B cell (primary cell): ENCODE measurements at regions not wholly inside any gene's neighbourhood (a gene's known extent, or its start where the extent isn't known, plus 50 kb on each side); places are given as distances from the start of the nearest gene placed in this dataset.
"Not testable (repeated sequence)": the region's sequence is repeated elsewhere in the genome, so short reads cannot be mapped to it uniquely, and the experiment has no call there.

Experiments used
- ATAC-seq: fragments of 200-7000 bp; cut with Tn5 transposase; one replicate; pipeline ENCODE4 v1.10.0; 2021; ENCODE audit warnings: low read depth, mild to moderate bottlenecking, moderate number of reproducible peaks, moderate library complexity
- CTCF ChIA-PET: fragments of 350-600 bp; sonication (Branson Sonifier 250); formaldehyde crosslinking; loops from one replicate; lab custom pipeline; 2021; ENCODE audit warnings: antibody characterized with exemption, inconsistent platforms; lab: Charles Lee
- POLR2A ChIA-PET: fragments of 350-600 bp; sonication (Branson Sonifier 250); formaldehyde crosslinking; loops from one replicate; lab custom pipeline; 2021; ENCODE audit warnings: antibody characterized with exemption; lab: Charles Lee
- DNase-seq: peaks from one replicate; pipeline ENCODE4 v3.0.0; 2013
- H2AFZ ChIP-seq: 2 replicates; pipeline ENCODE4 v1.6.1; 2012; ENCODE audit warnings: mild to moderate bottlenecking, low read depth, low read length; ENCODE audit not compliant: insufficient read depth, poor library complexity, severe bottlenecking
- H3K27ac ChIP-seq, 2 donors: 1 replicate in 1 of 2; 2 replicates in 1 of 2; pipeline ENCODE4 v1.5.1; 2012 to 2013; ENCODE audit warnings: low read length in 2 of 2, mild to moderate bottlenecking in 2 of 2, moderate library complexity in 1 of 2
- H3K27me3 ChIP-seq, 4 experiments: fragments of 200-600 bp in 1 of 4; sonication (generic) in 1 of 4; replicated peaks in 1 of 4; 1 replicate in 2 of 4; 2 replicates in 2 of 4; pipeline versions ENCODE4 v1.6.1 to v1.7.0; 2013 to 2016; ENCODE audit warnings: low read length in 3 of 4, mild to moderate bottlenecking in 2 of 4, mixed read lengths in 1 of 4, moderate library complexity in 1 of 4; ENCODE audit not compliant: insufficient read depth in 4 of 4, control insufficient read depth in 3 of 4; ENCODE audit errors: control extremely low read depth in 1 of 4
- H3K36me3 ChIP-seq, 2 experiments: replicated peaks in 1 of 2; 1 replicate in 1 of 2; 2 replicates in 1 of 2; pipeline versions ENCODE4 v1.6.1 to v1.7.1; 2013; ENCODE audit warnings: low read length in 1 of 2; ENCODE audit not compliant: insufficient read depth in 2 of 2, control insufficient read depth in 1 of 2; ENCODE audit errors: control extremely low read depth in 1 of 2, extremely low read depth in 1 of 2
- H3K4me1 ChIP-seq, 2 donors: fragments of 200-600 bp in 1 of 2; sonication (generic) in 1 of 2; 1 replicate in 1 of 2; 2 replicates in 1 of 2; pipeline versions ENCODE4 v1.5.1 to v1.6.1; 2013 to 2017; ENCODE audit warnings: low read length in 2 of 2; ENCODE audit not compliant: control insufficient read depth in 2 of 2, insufficient read depth in 2 of 2
- H3K4me2 ChIP-seq: replicated peaks from 2 replicates; pipeline ENCODE3; 2012; ENCODE audit warnings: mild to moderate bottlenecking, low read depth, low read length; ENCODE audit not compliant: poor library complexity, severe bottlenecking
- H3K4me3 ChIP-seq, 5 experiments: fragments of 200-600 bp in 1 of 5; sonication (generic) in 1 of 5; 1 replicate in 3 of 5; 2 replicates in 2 of 5; pipeline versions ENCODE4 v1.5.1 to v1.7.0; 2011 to 2016; ENCODE audit warnings: low read length in 4 of 5, mild to moderate bottlenecking in 4 of 5, low read depth in 2 of 5, control low read depth in 1 of 5, moderate library complexity in 1 of 5; ENCODE audit not compliant: insufficient read depth in 1 of 5; ENCODE audit errors: control extremely low read depth in 1 of 5, extremely low read depth in 1 of 5
- H3K79me2 ChIP-seq: fragments of 200-600 bp; sonication (generic); one replicate; pipeline ENCODE4 v1.6.0; 2016; ENCODE audit warnings: low read length; ENCODE audit not compliant: control insufficient read depth, insufficient read depth
- H3K9ac ChIP-seq: fragments of 200-600 bp; sonication (generic); 2 replicates; pipeline ENCODE4 v1.6.1; 2017; ENCODE audit warnings: mild to moderate bottlenecking, low read length, moderate library complexity
- H3K9me3 ChIP-seq, 3 donors: one replicate each; pipeline versions ENCODE4 v1.6.1 to v1.7.1; 2013; ENCODE audit warnings: low read length in 2 of 3; ENCODE audit not compliant: control insufficient read depth in 2 of 3, insufficient read depth in 1 of 3; ENCODE audit errors: control extremely low read depth in 1 of 3
- H4K20me1 ChIP-seq: 2 replicates; pipeline ENCODE4 v1.6.0; 2012; ENCODE audit warnings: mild to moderate bottlenecking, low read length; ENCODE audit not compliant: insufficient read depth, control insufficient read depth, poor library complexity, severe bottlenecking
- H3K27ac Mint-ChIP-seq: one replicate; pipeline ENCODE4 v1.8.0; 2021; ENCODE audit warnings: mixed read lengths
- H3K27me3 Mint-ChIP-seq: one replicate; pipeline ENCODE4 v1.8.0; 2021; ENCODE audit warnings: mixed read lengths
- H3K4me1 Mint-ChIP-seq: one replicate; pipeline ENCODE4 v1.8.0; 2021; ENCODE audit warnings: mixed read lengths
- H3K4me3 Mint-ChIP-seq: one replicate; pipeline ENCODE4 v1.8.0; 2021; ENCODE audit warnings: mixed read lengths
- H3K9me3 Mint-ChIP-seq: one replicate; pipeline ENCODE4 v1.8.0; 2022; ENCODE audit warnings: mixed read lengths; ENCODE audit not compliant: insufficient read depth
- EZH2 ChIP-seq: IDR thresholded peaks from 2 replicates; pipeline ENCODE4 v1.6.1; 2012; ENCODE audit warnings: borderline replicate concordance, low read depth, mild to moderate bottlenecking, moderate library complexity, low read length; ENCODE audit not compliant: insufficient read depth, poor library complexity, severe bottlenecking
- WGBS: methylation state at CpG from one replicate; pipeline ENCODE4 v1.1.5; 2013; ENCODE audit warnings: missing lambda C conversion rate; ENCODE audit not compliant: insufficient coverage; 5-methylcytosine and 5-hydroxymethylcytosine counted together
- intact Hi-C: fragments of 100-400 bp; cut with micrococcal nuclease; formaldehyde crosslinking; loops from one replicate; pipeline ENCODE4 v1.10.0; 2022
- TF ChIP-seq, protein P1 (sequence below): fragments of 200-600 bp; IDR thresholded peaks from one replicate; pipeline ENCODE4 v1.8.0; 2022; ENCODE audit warnings: antibody characterized with exemption, mild to moderate bottlenecking

DNA sequence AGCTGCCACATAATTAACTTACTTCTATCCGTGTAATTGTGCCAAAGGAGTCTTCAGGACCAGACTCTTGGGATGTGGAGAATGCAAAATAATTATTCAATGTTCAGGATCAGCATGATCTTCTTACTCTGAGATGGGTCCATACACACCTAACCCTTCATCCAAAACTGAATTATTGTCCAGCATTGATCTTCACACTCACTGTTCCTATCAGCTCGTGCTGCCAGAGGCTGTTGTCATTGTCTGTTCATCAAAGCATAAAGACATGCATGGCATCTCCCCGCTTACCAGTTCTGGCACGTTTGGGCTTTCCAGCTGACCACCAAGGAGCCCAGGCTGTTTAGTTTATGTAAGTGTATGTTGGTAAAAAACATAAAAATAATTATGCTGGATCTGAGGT, 1090.7 kb downstream of the DNAJB9 start:
- CTCF ChIA-PET: no interaction called here
- 78% methylated on average over 2 of the region's 4 CpGs for WGBS
- H2AFZ ChIP-seq: no peak overlapping the region
- H3K9me3 ChIP-seq: no peaks in the 10 kb centered on the region
- H3K27ac ChIP-seq: no peak overlapping the region
- no peaks in the 10 kb centered on the region for H3K36me3 ChIP-seq
- H3K79me2 ChIP-seq: no peaks in the 10 kb centered on the region
- ATAC-seq: no peak
- no peaks in the 10 kb centered on the region for H3K27me3 ChIP-seq
- DNase-seq: no peak
- TF ChIP-seq EZH2: no peak
- TF ChIP-seq, protein P1, sequence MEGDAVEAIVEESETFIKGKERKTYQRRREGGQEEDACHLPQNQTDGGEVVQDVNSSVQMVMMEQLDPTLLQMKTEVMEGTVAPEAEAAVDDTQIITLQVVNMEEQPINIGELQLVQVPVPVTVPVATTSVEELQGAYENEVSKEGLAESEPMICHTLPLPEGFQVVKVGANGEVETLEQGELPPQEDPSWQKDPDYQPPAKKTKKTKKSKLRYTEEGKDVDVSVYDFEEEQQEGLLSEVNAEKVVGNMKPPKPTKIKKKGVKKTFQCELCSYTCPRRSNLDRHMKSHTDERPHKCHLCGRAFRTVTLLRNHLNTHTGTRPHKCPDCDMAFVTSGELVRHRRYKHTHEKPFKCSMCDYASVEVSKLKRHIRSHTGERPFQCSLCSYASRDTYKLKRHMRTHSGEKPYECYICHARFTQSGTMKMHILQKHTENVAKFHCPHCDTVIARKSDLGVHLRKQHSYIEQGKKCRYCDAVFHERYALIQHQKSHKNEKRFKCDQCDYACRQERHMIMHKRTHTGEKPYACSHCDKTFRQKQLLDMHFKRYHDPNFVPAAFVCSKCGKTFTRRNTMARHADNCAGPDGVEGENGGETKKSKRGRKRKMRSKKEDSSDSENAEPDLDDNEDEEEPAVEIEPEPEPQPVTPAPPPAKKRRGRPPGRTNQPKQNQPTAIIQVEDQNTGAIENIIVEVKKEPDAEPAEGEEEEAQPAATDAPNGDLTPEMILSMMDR: no peak
- intact Hi-C loops: no loop called here
- Mint-ChIP-seq H3K27me3 (no peaks in the 10 kb centered on the region), H3K27ac (no peak overlapping the region), H3K9me3 (no peaks in the 10 kb centered on the region), H3K4me3 (no peak overlapping the region), H3K4me1 (no peaks in the 10 kb centered on the region)
- no peaks in the 10 kb centered on the region for H4K20me1 ChIP-seq
- H3K4me3 ChIP-seq: no peak overlapping the region
- H3K4me2 ChIP-seq: no peak overlapping the region
- POLR2A ChIA-PET: no interaction called here
- no peak overlapping the region for H3K9ac ChIP-seq
- no peaks in the 10 kb centered on the region for H3K4me1 ChIP-seq

DNA sequence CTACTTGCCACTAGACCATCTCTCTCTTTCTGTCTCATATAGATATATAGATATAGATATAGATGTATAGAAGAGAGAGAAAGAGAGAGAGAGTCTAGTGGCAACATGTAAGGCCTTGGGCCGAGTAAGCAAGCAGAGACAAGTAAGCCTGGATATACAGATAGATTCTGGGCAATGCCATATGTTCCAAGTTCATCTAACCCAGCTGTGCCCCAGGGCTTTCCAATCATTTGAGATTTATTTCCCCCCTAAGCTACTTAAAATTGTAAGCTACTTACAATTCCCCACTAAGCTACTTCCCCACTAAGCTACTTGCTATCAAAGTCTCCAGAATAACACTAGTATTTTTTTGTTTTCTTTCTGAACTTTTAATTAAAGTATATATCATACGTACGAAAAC, 1094.1 kb downstream of the DNAJB9 start:
- DNase-seq (no peak), ATAC-seq (no peak)
- TF ChIP-seq EZH2: no peak
- Mint-ChIP-seq H3K4me3 (no peak overlapping the region), H3K27me3 (no peaks in the 10 kb centered on the region), H3K27ac (no peak overlapping the region), H3K9me3 (no peaks in the 10 kb centered on the region), H3K4me1 (no peaks in the 10 kb centered on the region)
- CTCF ChIA-PET: no interaction called here
- intact Hi-C loops: no loop called here
- POLR2A ChIA-PET: no interaction called here
- no peak overlapping the region for H3K4me2 ChIP-seq
- H3K9me3 ChIP-seq: no peaks in the 10 kb centered on the region
- no peak overlapping the region for H3K4me3 ChIP-seq
- no peak overlapping the region for H3K27ac ChIP-seq
- no peaks in the 10 kb centered on the region for H4K20me1 ChIP-seq
- no peak overlapping the region for H3K9ac ChIP-seq
- no CpG with 5 or more reads among the region's 3 CpGs for WGBS
- H3K79me2 ChIP-seq: no peaks in the 10 kb centered on the region
- no peaks in the 10 kb centered on the region for H3K4me1 ChIP-seq
- H3K27me3 ChIP-seq: no peaks in the 10 kb centered on the region
- H3K36me3 ChIP-seq: no peaks in the 10 kb centered on the region
- no peak overlapping the region for H2AFZ ChIP-seq

DNA sequence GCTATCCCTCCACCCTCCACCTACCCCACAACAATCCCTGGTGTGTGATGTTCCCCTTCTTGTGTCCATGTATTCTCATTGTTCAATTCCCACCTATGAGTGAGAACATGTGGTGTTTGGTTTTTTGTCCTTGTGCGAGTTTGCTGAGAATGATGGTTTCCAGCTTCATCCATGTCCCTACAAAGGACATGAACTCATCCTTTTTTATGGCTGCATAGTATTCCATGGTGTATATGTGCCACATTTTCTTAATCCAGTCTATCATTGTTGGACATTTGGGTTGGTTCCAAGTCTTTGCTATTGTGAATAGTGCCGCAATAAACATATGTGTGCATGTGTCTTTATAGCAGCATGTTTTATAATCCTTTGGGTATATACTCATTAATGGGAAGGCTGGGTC, 1117.6 kb downstream of the DNAJB9 start:
- H2AFZ ChIP-seq, intact Hi-C loops, H3K4me1 ChIP-seq, H3K4me2 ChIP-seq, DNase-seq, H3K4me3 ChIP-seq, H3K27ac Mint-ChIP-seq, H3K27me3 Mint-ChIP-seq, H3K27me3 ChIP-seq, H3K9ac ChIP-seq, H4K20me1 ChIP-seq, ATAC-seq, H3K9me3 Mint-ChIP-seq, H3K79me2 ChIP-seq, POLR2A ChIA-PET, CTCF ChIA-PET, H3K4me3 Mint-ChIP-seq, H3K9me3 ChIP-seq, H3K4me1 Mint-ChIP-seq, H3K27ac ChIP-seq, H3K36me3 ChIP-seq: not testable (repeated sequence)
- WGBS: no CpG with 5 or more reads among the region's 2 CpGs
